ENCODE measurements at regions not wholly inside any gene's neighbourhood (a gene's known extent, or its start where the extent isn't known, plus 50 kb on each side); places are given as distances from the start of the nearest gene placed in this dataset.

GRCh38 chr2:181125359-181125758 is 145.0 kb downstream of the UBE2E3 start:
- intact Hi-C loops (cut with DNase I) = no loop called here
- no peak for TF ChIP-seq CTCF (IDR thresholded peaks at IDR 0.05; ENCODE audit: borderline replicate concordance, extremely low read depth, insufficient read depth)
- H3K27ac ChIP-seq (ENCODE audit: low read depth in 2 of 2, low read length in 2 of 2) = no peak overlapping the region
- no peak overlapping the region for H3K4me3 ChIP-seq (ENCODE audit: low read length in 3 of 3)
- H3K27me3 ChIP-seq (ENCODE audit: control insufficient read depth, insufficient read depth, low read length) = no peaks in the 10 kb centered on the region
- no peak for DNase-seq
- no peak overlapping the region for H3K9ac ChIP-seq (ENCODE audit: low read length in 3 of 3)
- no peaks in the 10 kb centered on the region for H3K36me3 ChIP-seq (ENCODE audit: control insufficient read depth in 2 of 3, insufficient read depth in 3 of 3, low read length in 3 of 3)
- FAIRE-seq = no peak
- no peaks in the 10 kb centered on the region for H3K4me1 ChIP-seq (ENCODE audit: control insufficient read depth in 2 of 3, insufficient read depth in 2 of 3, low read depth in 1 of 3, low read length in 3 of 3)
- H3K9me3 ChIP-seq (ENCODE audit: control insufficient read depth in 2 of 3, insufficient read depth in 1 of 3, low read length in 3 of 3) = no peaks in the 10 kb centered on the region

GRCh38 chr2:181126311-181126868 is 146.0 kb downstream of the UBE2E3 start:
- DNase-seq (no peak), FAIRE-seq (no peak)
- Histone ChIP-seq H3K36me3 (ENCODE audit: control insufficient read depth in 2 of 3, insufficient read depth in 3 of 3, low read length in 3 of 3) (no peaks in the 10 kb centered on the region), H3K4me1 (ENCODE audit: control insufficient read depth in 2 of 3, insufficient read depth in 2 of 3, low read depth in 1 of 3, low read length in 3 of 3) (no peaks in the 10 kb centered on the region), H3K4me3 (ENCODE audit: low read length in 3 of 3) (no peak overlapping the region), H3K9ac (ENCODE audit: low read length in 3 of 3) (no peak overlapping the region), H3K9me3 (ENCODE audit: control insufficient read depth in 2 of 3, insufficient read depth in 1 of 3, low read length in 3 of 3) (no peaks in the 10 kb centered on the region), H3K27ac (ENCODE audit: low read depth in 2 of 2, low read length in 2 of 2) (no peak overlapping the region), H3K27me3 (ENCODE audit: control insufficient read depth, insufficient read depth, low read length) (no peaks in the 10 kb centered on the region)
- intact Hi-C loops (cut with DNase I) = no loop called here
- no peak for TF ChIP-seq CTCF (IDR thresholded peaks at IDR 0.05; ENCODE audit: borderline replicate concordance, extremely low read depth, insufficient read depth)

GRCh38 chr2:181128199-181128598 is 147.8 kb downstream of the UBE2E3 start:
- DNase-seq = no peak
- Histone ChIP-seq H3K9me3 (ENCODE audit: control insufficient read depth in 2 of 3, insufficient read depth in 1 of 3, low read length in 3 of 3) (no peaks in the 10 kb centered on the region), H3K36me3 (ENCODE audit: control insufficient read depth in 2 of 3, insufficient read depth in 3 of 3, low read length in 3 of 3) (no peaks in the 10 kb centered on the region), H3K4me1 (ENCODE audit: control insufficient read depth in 2 of 3, insufficient read depth in 2 of 3, low read depth in 1 of 3, low read length in 3 of 3) (no peaks in the 10 kb centered on the region), H3K4me3 (ENCODE audit: low read length in 3 of 3) (no peak overlapping the region), H3K9ac (ENCODE audit: low read length in 3 of 3) (no peak overlapping the region), H3K27ac (ENCODE audit: low read depth in 2 of 2, low read length in 2 of 2) (no peak overlapping the region), H3K27me3 (ENCODE audit: control insufficient read depth, insufficient read depth, low read length) (no peaks in the 10 kb centered on the region)
- no peak for FAIRE-seq
- intact Hi-C loops (cut with DNase I) = no loop called here
- no peak for TF ChIP-seq CTCF (IDR thresholded peaks at IDR 0.05; ENCODE audit: borderline replicate concordance, extremely low read depth, insufficient read depth)

All from kidney (tissue), 13 donors.